Lower leg skin (tissue), 3 donors: ENCODE measurements at regions not wholly inside any gene's neighbourhood (a gene's known extent, or its start where the extent isn't known, plus 50 kb on each side); places are given as distances from the start of the nearest gene placed in this dataset.

Experiments
- POLR2A ChIP-seq, 2 donors: fragments of 450-650 bp; IDR thresholded peaks; one replicate each; pipeline ENCODE4 v1.6.1; 2016 to 2017; ENCODE audit warnings: antibody characterized with exemption in 2 of 2, mild to moderate bottlenecking in 1 of 2, moderate library complexity in 1 of 2
- TF ChIP-seq, protein P1 (sequence below), 3 donors: fragments of 450-650 bp; IDR thresholded peaks; one replicate each; pipeline ENCODE4 v1.5.1; 2016; ENCODE audit warnings: antibody characterized with exemption in 3 of 3, mild to moderate bottlenecking in 3 of 3, moderate library complexity in 2 of 3

DNA sequence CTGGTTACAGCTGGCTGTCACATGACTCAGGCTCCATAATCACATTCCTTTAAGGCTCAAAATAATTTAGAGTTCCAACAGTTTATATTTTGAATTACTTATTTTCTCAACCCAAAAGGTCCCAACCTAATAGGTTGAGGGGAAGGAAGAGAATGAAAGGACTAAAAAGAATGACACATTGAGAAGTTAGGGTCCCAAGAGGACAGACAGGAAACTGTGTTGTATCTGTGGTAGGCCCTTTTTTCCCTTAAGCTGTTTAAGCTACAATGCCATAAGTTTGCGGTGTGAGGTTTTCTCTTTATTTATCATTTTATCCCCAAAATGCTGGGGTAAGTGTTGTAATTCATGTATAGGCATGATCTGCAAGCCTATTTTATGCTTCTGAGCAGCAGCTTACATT, 290.2 kb downstream of the ZNF674 start:
- TF ChIP-seq, protein P1, sequence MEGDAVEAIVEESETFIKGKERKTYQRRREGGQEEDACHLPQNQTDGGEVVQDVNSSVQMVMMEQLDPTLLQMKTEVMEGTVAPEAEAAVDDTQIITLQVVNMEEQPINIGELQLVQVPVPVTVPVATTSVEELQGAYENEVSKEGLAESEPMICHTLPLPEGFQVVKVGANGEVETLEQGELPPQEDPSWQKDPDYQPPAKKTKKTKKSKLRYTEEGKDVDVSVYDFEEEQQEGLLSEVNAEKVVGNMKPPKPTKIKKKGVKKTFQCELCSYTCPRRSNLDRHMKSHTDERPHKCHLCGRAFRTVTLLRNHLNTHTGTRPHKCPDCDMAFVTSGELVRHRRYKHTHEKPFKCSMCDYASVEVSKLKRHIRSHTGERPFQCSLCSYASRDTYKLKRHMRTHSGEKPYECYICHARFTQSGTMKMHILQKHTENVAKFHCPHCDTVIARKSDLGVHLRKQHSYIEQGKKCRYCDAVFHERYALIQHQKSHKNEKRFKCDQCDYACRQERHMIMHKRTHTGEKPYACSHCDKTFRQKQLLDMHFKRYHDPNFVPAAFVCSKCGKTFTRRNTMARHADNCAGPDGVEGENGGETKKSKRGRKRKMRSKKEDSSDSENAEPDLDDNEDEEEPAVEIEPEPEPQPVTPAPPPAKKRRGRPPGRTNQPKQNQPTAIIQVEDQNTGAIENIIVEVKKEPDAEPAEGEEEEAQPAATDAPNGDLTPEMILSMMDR (IDR thresholded peaks at IDR 0.05): no peak
- TF ChIP-seq POLR2A (IDR thresholded peaks at IDR 0.05): no peak
